ENCODE measurements at regions not wholly inside any gene's neighbourhood (a gene's known extent, or its start where the extent isn't known, plus 50 kb on each side); places are given as distances from the start of the nearest gene placed in this dataset.

DNA sequence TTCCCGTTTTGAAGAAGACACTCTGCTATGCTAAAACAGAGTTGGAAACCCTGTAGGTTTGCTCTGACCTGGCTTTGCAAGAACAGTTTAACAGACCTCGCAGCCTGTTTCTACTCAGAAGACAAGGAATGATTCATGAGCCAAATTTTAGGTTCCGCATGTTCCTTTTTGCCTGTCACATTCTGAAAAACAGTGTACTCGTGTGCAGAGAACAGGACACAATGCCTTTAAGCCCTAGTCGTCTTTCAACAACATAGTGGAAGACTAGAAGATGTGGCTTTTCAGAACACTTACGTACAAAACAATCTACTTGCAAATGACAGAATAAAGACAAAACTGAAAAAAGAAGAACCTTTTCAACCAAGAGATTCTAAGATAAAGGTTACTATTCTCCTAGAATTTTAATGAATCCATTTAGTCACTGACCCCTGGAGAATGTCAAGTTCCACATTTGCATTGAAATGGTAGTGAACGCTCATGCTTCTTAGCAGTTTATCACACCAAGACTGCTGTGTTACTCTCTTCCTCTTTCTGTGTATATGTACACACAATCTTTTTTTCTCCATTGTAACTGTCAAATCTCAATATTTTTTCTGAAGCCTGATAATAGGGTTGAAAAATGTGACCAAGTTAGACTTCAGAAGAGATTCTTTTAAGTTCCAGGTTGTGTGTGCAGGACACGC is 220.7 kb upstream of the NRSN1 start:
- Histone ChIP-seq H3K9me3 (ENCODE audit: control insufficient read depth in 5 of 5, low read length in 5 of 5) (peaks cover 0 to 4% (median 0%) of the 10 kb centered on the region in 5 donors), H3K36me3 (ENCODE audit: control insufficient read depth in 5 of 5, insufficient read depth in 5 of 5, low read length in 5 of 5) (no peaks in the 10 kb centered on the region), H3K27ac (ENCODE audit: low read depth, low read length) (no peak overlapping the region), H3K4me3 (ENCODE audit: low read depth in 1 of 5, low read length in 5 of 5) (no peak overlapping the region), H3K9ac (ENCODE audit: low read length in 5 of 5) (no peak overlapping the region), H3K4me1 (ENCODE audit: control insufficient read depth in 5 of 5, insufficient read depth in 5 of 5, low read length in 5 of 5) (no peaks in the 10 kb centered on the region), H3K27me3 (ENCODE audit: control insufficient read depth in 5 of 5, insufficient read depth in 4 of 5, low read length in 5 of 5) (no peaks in the 10 kb centered on the region)

DNA sequence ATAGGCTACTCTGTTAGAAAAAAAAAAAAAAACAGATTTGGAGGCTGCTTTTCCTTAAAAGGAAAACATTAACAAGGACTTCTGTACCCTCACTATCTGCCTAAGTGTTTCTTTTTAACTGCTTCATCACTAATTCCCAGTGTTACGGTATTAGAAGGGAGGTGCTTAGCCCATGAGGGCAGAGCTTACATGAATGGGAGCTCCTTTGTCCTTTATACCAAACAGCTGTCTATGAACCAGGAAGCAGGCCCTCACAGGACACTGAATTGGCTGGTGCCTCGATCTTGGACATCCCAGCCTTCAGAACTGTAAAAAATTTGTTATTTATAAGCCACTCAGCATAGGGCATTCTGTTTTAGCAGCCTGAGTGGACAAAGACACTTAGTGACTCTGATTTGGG is 215.6 kb upstream of the NRSN1 start:
- Histone ChIP-seq H3K9ac (ENCODE audit: low read length in 5 of 5) (no peak overlapping the region), H3K27me3 (ENCODE audit: control insufficient read depth in 5 of 5, insufficient read depth in 4 of 5, low read length in 5 of 5) (no peaks in the 10 kb centered on the region), H3K4me3 (ENCODE audit: low read depth in 1 of 5, low read length in 5 of 5) (no peak overlapping the region), H3K27ac (ENCODE audit: low read depth, low read length) (no peak overlapping the region), H3K36me3 (ENCODE audit: control insufficient read depth in 5 of 5, insufficient read depth in 5 of 5, low read length in 5 of 5) (no peaks in the 10 kb centered on the region), H3K9me3 (ENCODE audit: control insufficient read depth in 5 of 5, low read length in 5 of 5) (peaks cover 0 to 4% (median 0%) of the 10 kb centered on the region in 5 donors), H3K4me1 (ENCODE audit: control insufficient read depth in 5 of 5, insufficient read depth in 5 of 5, low read length in 5 of 5) (no peaks in the 10 kb centered on the region)

DNA sequence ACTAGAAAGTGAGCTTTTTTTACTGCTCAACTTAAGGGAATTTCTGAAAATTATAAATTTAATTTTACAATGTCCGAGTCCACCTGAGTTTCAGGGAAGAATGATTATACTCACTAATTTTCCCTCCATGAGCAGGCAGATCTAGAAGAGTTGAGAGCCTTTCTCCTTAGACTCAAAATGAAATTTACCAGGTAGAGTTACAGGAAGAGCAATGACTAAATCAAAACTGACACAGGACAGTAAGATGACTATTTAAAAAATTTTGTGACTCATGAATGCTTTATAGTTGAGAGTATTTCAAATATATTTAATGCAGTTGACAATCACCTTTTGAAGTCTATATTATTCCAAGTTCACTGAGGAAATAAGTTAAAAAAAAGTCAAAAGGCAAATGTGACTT is 198.1 kb upstream of the NRSN1 start:
- Histone ChIP-seq H3K27ac (ENCODE audit: low read depth, low read length) (no peak overlapping the region), H3K27me3 (ENCODE audit: control insufficient read depth in 5 of 5, insufficient read depth in 4 of 5, low read length in 5 of 5) (no peaks in the 10 kb centered on the region), H3K36me3 (ENCODE audit: control insufficient read depth in 5 of 5, insufficient read depth in 5 of 5, low read length in 5 of 5) (no peaks in the 10 kb centered on the region), H3K9ac (ENCODE audit: low read length in 5 of 5) (no peak overlapping the region), H3K4me1 (ENCODE audit: control insufficient read depth in 5 of 5, insufficient read depth in 5 of 5, low read length in 5 of 5) (no peaks in the 10 kb centered on the region), H3K4me3 (ENCODE audit: low read depth in 1 of 5, low read length in 5 of 5) (no peak overlapping the region), H3K9me3 (ENCODE audit: control insufficient read depth in 5 of 5, low read length in 5 of 5) (no peaks in the 10 kb centered on the region)

GRCh38 chr6:23929201-23929600 is 196.8 kb upstream of the NRSN1 start:
- H3K36me3 ChIP-seq (ENCODE audit: control insufficient read depth in 5 of 5, insufficient read depth in 5 of 5, low read length in 5 of 5): no peaks in the 10 kb centered on the region
- H3K9ac ChIP-seq (ENCODE audit: low read length in 5 of 5): no peak overlapping the region
- H3K4me3 ChIP-seq (ENCODE audit: low read depth in 1 of 5, low read length in 5 of 5): no peak overlapping the region
- H3K27ac ChIP-seq (ENCODE audit: low read depth, low read length): no peak overlapping the region
- peaks cover 0 to 4% (median 0%) of the 10 kb centered on the region in 5 donors for H3K9me3 ChIP-seq (ENCODE audit: control insufficient read depth in 5 of 5, low read length in 5 of 5)
- no peaks in the 10 kb centered on the region for H3K4me1 ChIP-seq (ENCODE audit: control insufficient read depth in 5 of 5, insufficient read depth in 5 of 5, low read length in 5 of 5)
- H3K27me3 ChIP-seq (ENCODE audit: control insufficient read depth in 5 of 5, insufficient read depth in 4 of 5, low read length in 5 of 5): no peaks in the 10 kb centered on the region

DNA sequence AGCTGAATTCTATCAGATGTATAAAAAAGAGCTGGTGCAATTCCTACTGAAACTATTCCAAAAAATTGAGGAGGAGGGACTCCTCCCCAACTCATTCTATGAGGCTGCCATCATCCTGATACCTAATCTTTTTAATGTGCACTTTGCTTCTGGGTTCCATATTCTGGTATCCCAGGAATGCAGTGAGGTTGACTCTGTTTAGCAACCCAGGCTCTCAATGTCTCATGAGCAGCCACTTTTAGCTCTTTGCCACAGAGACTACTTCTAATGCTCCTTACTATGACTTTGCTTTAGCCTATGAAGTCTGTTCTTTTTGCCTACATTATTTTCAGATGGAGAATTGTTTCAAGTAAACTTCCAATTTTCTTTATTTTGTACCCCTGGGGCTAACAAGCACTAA is 185.5 kb upstream of the NRSN1 start:
- no peak overlapping the region for H3K9ac ChIP-seq (ENCODE audit: low read length in 5 of 5)
- no peaks in the 10 kb centered on the region for H3K4me1 ChIP-seq (ENCODE audit: control insufficient read depth in 5 of 5, insufficient read depth in 5 of 5, low read length in 5 of 5)
- no peaks in the 10 kb centered on the region for H3K36me3 ChIP-seq (ENCODE audit: control insufficient read depth in 5 of 5, insufficient read depth in 5 of 5, low read length in 5 of 5)
- H3K4me3 ChIP-seq (ENCODE audit: low read depth in 1 of 5, low read length in 5 of 5): no peak overlapping the region
- no peaks in the 10 kb centered on the region for H3K27me3 ChIP-seq (ENCODE audit: control insufficient read depth in 5 of 5, insufficient read depth in 4 of 5, low read length in 5 of 5)
- no peak overlapping the region for H3K27ac ChIP-seq (ENCODE audit: low read depth, low read length)
- no peaks in the 10 kb centered on the region for H3K9me3 ChIP-seq (ENCODE audit: control insufficient read depth in 5 of 5, low read length in 5 of 5)

GRCh38 chr6:23951691-23952090 is 174.3 kb upstream of the NRSN1 start:
- Histone ChIP-seq H3K27me3 (ENCODE audit: control insufficient read depth in 5 of 5, insufficient read depth in 4 of 5, low read length in 5 of 5) (no peaks in the 10 kb centered on the region), H3K27ac (ENCODE audit: low read depth, low read length) (no peak overlapping the region), H3K4me1 (ENCODE audit: control insufficient read depth in 5 of 5, insufficient read depth in 5 of 5, low read length in 5 of 5) (no peaks in the 10 kb centered on the region), H3K36me3 (ENCODE audit: control insufficient read depth in 5 of 5, insufficient read depth in 5 of 5, low read length in 5 of 5) (no peaks in the 10 kb centered on the region), H3K4me3 (ENCODE audit: low read depth in 1 of 5, low read length in 5 of 5) (no peak overlapping the region), H3K9me3 (ENCODE audit: control insufficient read depth in 5 of 5, low read length in 5 of 5) (no peaks in the 10 kb centered on the region), H3K9ac (ENCODE audit: low read length in 5 of 5) (no peak overlapping the region)

DNA sequence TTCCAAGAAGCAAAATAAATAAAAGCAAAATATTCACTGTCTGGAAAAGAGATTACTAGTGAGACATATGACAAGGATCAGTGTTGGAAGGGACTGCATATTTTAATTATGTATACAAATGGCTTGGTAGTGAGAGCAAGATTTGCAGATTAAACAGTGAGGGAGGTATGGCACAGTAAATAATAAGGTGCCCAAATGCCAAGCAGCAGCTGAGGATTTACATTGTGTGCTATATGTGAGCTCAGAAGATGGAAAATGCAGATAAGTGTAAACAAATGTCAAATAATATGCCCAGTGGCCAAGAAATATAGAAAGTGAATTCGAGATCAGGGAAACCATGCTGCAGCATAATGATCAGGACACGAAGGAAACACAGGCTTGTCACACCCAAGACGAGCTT is 173.8 kb upstream of the NRSN1 start:
- no peaks in the 10 kb centered on the region for H3K9me3 ChIP-seq (ENCODE audit: control insufficient read depth in 5 of 5, low read length in 5 of 5)

GRCh38 chr6:23953976-23954375 is 172.0 kb upstream of the NRSN1 start:
- no peak overlapping the region for H3K4me3 ChIP-seq (ENCODE audit: low read depth in 1 of 5, low read length in 5 of 5)
- H3K4me1 ChIP-seq (ENCODE audit: control insufficient read depth in 5 of 5, insufficient read depth in 5 of 5, low read length in 5 of 5): no peaks in the 10 kb centered on the region
- no peaks in the 10 kb centered on the region for H3K9me3 ChIP-seq (ENCODE audit: control insufficient read depth in 5 of 5, low read length in 5 of 5)
- H3K36me3 ChIP-seq (ENCODE audit: control insufficient read depth in 5 of 5, insufficient read depth in 5 of 5, low read length in 5 of 5): no peaks in the 10 kb centered on the region
- H3K27ac ChIP-seq (ENCODE audit: low read depth, low read length): no peak overlapping the region
- H3K9ac ChIP-seq (ENCODE audit: low read length in 5 of 5): no peak overlapping the region
- H3K27me3 ChIP-seq (ENCODE audit: control insufficient read depth in 5 of 5, insufficient read depth in 4 of 5, low read length in 5 of 5): no peaks in the 10 kb centered on the region

More for the DNA sequence above, 173.8 kb upstream of the NRSN1 start:
- H3K9ac ChIP-seq (ENCODE audit: low read length in 5 of 5): no peak overlapping the region
- no peak overlapping the region for H3K4me3 ChIP-seq (ENCODE audit: low read depth in 1 of 5, low read length in 5 of 5)
- H3K27me3 ChIP-seq (ENCODE audit: control insufficient read depth in 5 of 5, insufficient read depth in 4 of 5, low read length in 5 of 5): no peaks in the 10 kb centered on the region
- H3K4me1 ChIP-seq (ENCODE audit: control insufficient read depth in 5 of 5, insufficient read depth in 5 of 5, low read length in 5 of 5): no peaks in the 10 kb centered on the region
- H3K27ac ChIP-seq (ENCODE audit: low read depth, low read length): no peak overlapping the region
- no peaks in the 10 kb centered on the region for H3K36me3 ChIP-seq (ENCODE audit: control insufficient read depth in 5 of 5, insufficient read depth in 5 of 5, low read length in 5 of 5)

DNA sequence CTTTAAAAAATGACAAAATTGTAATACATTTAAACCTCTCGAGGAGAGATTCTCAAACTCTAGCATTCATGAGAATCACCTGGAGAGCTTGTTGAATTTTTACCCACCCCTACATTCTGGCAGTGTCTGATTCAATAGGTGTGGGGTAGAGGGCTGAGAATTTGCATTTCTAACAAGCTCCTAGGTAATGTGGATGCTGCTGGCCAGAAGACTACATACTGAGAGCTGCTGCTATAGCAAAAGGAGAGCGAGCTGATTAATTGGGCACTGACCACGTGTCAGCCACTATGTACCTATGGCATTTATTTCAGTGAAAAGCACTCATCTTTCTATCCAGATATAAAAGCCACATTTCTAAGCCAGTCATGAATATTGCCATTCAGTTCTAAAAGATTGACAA is 169.0 kb upstream of the NRSN1 start:
- no peaks in the 10 kb centered on the region for H3K27me3 ChIP-seq (ENCODE audit: control insufficient read depth in 5 of 5, insufficient read depth in 4 of 5, low read length in 5 of 5)
- H3K27ac ChIP-seq (ENCODE audit: low read depth, low read length): no peak overlapping the region
- H3K9ac ChIP-seq (ENCODE audit: low read length in 5 of 5): no peak overlapping the region
- H3K4me1 ChIP-seq (ENCODE audit: control insufficient read depth in 5 of 5, insufficient read depth in 5 of 5, low read length in 5 of 5): no peaks in the 10 kb centered on the region
- no peaks in the 10 kb centered on the region for H3K36me3 ChIP-seq (ENCODE audit: control insufficient read depth in 5 of 5, insufficient read depth in 5 of 5, low read length in 5 of 5)
- H3K4me3 ChIP-seq (ENCODE audit: low read depth in 1 of 5, low read length in 5 of 5): no peak overlapping the region
- no peaks in the 10 kb centered on the region for H3K9me3 ChIP-seq (ENCODE audit: control insufficient read depth in 5 of 5, low read length in 5 of 5)

- no peaks in the 10 kb centered on the region for H3K36me3 ChIP-seq (ENCODE audit: control insufficient read depth in 5 of 5, insufficient read depth in 5 of 5, low read length in 5 of 5)
- H3K4me3 ChIP-seq (ENCODE audit: low read depth in 1 of 5, low read length in 5 of 5): no peak overlapping the region
- no peak overlapping the region for H3K27ac ChIP-seq (ENCODE audit: low read depth, low read length)
- H3K27me3 ChIP-seq (ENCODE audit: control insufficient read depth in 5 of 5, insufficient read depth in 4 of 5, low read length in 5 of 5): no peaks in the 10 kb centered on the region
- no peaks in the 10 kb centered on the region for H3K9me3 ChIP-seq (ENCODE audit: control insufficient read depth in 5 of 5, low read length in 5 of 5)
- H3K4me1 ChIP-seq (ENCODE audit: control insufficient read depth in 5 of 5, insufficient read depth in 5 of 5, low read length in 5 of 5): no peaks in the 10 kb centered on the region
- no peak overlapping the region for H3K9ac ChIP-seq (ENCODE audit: low read length in 5 of 5)
Observed at GRCh38 chr6:23964865-23965264, 161.2 kb upstream of the NRSN1 start.

Measured in subcutaneous abdominal adipose tissue (tissue), 5 donors.